ENCODE measurements at regions not wholly inside any gene's neighbourhood (a gene's known extent, or its start where the extent isn't known, plus 50 kb on each side); places are given as distances from the start of the nearest gene placed in this dataset.

DNA sequence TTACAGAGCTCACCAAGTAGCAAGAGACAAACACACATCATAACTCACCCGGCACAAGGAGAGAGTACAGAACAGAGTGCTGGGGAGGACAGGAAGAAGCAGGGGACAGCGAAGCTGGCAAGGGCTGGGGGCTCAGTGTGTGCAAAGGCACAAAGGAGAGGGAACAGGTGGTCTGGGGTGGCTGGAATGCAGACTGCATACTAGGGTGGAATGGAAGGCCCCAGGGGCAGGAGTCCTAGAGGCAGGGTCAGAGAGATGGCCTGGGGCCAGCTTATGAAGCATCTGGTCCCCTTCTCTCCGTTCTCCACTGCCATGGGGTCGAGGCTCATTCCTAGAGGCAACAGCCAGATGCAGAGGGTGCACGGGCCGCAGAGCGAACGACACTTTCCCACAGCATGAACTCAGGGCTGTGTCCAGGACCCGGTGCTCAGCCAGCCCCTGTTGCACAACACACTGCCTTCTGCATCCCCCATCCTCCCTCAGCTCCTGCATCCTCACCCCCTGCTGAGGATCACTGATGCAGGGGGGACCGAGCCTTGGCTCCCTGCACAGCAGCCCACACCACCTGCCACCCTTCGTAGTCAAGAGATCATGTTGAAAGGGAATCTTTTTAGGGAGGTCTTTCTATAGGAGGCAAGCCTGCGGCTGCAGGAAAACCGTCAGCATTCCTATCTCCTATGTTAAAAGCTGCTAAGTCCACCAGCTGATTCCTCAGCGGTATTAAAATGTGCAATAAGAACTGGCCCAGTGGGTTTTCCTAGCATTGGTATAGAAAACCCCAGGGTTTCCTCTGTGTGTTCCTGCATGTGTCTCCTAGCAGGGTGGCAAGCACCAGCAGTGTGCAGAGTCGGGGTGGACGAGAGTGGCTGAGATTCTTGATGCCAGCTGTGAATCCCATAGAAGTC, 293.5 kb downstream of the UACA start:
- no peak for DNase-seq

DNA sequence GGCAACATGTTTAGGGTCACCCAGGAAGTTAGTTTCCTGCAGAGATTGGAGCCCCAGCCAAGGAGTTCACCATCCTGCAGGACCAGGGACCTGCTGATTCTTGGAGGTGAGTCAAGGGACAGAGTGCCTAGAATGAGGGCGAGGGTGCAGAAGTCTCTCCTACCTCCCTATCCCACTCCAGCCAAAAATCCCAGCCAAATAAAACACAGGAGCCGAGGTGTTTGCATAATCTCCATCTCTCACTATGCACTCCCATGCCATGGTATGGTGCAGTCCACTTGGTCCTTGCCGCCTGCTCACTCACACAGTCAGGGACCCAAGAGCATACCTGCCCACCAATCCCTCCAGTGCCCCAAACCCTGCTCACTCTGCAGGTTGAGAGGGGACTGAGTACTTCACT, 294.2 kb downstream of the UACA start:
- DNase-seq: no peak

DNA sequence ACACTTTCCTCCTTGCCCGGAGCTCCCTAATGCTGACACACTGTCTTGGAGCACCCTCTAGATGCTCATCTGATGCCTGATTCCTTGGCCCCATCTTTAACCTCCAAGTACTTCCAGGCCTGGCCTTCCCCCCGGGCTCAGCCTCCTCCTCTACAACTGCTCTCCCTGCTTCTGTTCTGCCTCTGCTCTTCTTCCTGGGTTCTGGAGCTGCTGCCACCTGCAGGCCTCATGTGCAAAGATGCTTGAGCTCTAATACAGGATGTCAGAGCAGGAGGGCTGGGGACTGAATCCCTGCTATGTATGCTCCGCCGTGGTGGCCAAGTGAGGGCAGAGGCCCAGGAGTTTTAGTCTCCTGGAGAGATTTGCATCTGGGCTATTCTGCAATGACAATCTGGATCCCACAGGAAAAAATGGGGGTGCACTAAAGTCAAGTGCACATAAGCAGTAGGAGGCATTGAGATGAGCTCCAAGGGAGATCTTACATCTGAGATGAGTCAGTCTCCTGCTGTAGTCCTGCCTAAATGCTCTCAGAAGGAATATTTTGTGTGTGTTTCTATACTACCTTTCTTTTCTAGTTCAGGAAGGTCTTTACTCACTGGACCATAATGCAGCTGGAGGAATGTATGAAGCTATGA, 296.3 kb downstream of the UACA start:
- DNase-seq: peak; percentile 86

DNA sequence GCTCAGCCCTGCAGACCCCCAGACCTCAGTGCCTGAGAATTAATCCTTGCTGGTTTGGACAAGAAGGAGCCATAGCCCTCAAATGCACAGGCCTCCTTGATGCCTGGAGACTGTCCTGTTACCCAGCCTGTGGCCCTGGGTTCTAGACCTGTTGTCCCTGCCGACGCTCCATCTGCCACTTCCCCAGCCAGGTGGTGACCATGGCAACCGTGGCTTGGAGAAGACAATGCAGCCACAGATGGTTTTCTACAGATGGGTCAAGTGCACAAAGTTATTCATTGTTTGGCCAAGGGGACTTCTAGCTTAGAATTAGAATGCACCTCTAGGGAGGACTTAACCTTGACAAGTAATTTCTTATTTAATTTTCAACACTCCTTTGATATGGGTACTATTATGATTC, 297.1 kb downstream of the UACA start:
- no peak for DNase-seq

DNA sequence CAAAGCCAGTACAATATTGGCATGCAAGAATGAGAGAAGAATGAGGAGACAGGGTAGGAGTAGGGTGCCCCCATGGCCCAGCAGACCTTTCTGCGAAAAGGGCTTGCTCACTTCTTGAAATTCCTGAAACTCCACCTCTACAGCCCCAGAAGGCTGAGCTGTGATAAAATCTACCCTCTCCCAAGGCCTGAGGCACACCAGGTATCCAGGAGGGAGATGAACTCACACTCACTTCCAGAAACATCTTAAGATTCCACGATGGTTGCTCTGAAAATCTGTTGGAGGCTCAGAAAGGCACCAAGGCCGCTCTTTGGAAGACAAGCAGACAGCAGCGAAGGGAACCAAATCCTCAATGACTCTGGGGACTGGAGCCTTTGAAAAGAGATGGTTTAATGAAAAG, 297.5 kb downstream of the UACA start:
- DNase-seq: no peak

DNA sequence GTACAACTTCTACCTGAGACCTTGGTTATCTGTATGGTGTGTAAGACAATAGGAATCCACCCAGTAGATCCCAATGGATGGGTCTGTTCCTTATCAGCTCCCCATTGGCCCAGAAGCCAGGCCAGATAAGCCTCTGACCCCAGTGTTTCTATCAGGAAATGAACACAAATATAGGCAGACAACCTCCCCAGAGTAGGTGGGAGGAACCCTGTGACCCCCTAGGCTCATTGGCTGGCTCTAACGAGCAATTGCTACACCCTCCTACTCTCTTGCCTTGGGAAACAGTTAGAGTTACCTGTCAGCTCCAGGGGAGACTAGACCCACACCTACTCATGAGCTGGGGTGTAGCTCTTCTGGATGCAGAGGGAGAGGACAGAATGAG, 299.9 kb downstream of the UACA start:
- DNase-seq: peak; percentile 87

DNA sequence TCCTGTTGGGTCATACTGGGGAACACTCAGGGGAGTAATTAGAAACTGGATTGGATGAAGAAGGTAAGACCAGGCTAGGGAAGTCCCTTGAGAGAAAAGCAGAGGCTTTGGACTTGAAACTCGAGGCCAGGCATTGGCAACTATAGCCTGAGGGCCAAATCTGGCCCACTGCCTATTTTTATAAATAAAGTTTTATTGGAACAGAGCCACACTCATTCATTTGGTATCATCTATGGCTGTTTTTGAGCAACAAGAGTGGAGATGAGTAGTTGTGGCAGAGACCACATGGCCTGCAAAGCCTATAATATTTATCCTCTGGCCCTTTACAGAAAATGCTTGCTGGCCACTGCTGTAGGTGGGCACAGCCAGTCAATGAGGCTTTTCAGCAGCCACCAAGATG, 301.4 kb downstream of the UACA start:
- no peak for DNase-seq

DNA sequence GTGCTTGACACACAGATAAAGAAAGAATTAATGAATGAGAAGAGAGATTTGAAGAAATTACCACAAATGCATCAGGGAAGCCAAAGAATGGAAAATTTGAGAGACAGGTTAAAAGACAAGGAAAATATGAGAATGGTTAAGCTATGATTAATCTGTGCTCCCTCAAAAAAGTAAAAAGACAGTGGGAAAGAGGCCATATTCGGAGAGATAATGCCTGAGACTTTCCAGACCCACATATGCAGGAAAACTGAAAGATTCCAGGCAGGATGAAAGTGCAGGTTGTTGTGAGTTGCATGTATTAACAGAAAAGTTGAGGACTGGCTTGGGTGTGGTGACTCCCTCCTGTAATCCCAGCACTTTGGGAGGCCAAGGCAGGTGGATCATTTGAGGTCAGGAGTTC, 302.3 kb downstream of the UACA start:
- DNase-seq: no peak

DNA sequence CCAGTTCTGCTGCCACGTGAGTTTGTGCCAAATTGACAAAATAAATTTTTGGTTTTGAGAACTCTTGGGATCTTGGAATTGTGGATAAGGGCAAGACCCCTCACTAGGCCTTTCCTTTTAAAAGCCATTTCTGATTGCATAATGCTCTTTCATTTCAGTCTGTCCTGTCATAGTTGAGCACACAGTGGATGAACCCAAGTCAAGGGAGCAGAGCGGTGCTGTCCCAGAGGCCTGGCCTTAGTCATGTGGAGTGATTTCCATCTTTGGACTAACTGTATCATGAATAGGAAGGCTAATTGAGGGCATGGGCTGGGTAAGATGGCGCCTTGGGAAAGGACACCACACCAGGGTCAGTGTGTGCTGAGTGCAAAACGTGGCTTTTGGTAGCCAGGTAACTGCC, 304.0 kb downstream of the UACA start:
- DNase-seq: no peak

DNA sequence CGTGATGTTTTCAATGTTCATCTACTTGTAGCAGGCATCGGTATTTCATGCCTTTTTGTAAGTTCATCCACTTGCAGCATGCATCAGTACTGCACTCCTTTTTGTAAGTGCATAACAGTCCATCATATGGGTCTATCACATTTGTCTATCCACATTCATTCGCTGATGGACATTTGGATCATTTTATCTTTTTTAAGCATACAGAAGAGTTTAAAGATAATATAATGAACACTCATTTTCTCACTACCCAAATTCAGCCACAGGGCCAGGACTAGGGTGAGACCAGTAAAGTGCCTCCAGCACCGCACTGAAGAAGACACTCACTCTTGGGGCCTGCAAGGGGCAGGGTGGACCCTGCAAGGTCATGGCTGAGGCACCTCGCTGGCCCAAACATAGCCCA, 309.6 kb downstream of the UACA start:
- DNase-seq: peak; percentile 56

DNA sequence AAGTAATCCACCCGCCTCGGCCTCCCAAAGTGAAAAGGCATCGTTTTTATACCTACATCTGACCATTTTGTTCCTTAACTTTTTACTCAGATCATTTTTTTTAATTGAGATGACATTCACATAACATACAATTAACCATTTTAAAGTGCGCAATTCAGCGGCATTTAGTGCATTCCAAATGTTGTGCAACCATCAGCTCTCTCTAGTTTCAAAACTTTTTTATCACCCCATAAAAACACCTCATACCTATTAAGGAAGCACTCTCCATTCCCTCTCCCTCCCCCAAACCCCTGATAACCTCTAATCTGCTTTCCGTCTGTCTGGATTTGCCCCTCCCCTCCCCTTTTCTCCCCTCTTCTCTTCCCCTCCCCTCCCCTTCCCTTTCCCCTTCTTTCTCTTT, 310.1 kb downstream of the UACA start:
- no peak for DNase-seq

DNA sequence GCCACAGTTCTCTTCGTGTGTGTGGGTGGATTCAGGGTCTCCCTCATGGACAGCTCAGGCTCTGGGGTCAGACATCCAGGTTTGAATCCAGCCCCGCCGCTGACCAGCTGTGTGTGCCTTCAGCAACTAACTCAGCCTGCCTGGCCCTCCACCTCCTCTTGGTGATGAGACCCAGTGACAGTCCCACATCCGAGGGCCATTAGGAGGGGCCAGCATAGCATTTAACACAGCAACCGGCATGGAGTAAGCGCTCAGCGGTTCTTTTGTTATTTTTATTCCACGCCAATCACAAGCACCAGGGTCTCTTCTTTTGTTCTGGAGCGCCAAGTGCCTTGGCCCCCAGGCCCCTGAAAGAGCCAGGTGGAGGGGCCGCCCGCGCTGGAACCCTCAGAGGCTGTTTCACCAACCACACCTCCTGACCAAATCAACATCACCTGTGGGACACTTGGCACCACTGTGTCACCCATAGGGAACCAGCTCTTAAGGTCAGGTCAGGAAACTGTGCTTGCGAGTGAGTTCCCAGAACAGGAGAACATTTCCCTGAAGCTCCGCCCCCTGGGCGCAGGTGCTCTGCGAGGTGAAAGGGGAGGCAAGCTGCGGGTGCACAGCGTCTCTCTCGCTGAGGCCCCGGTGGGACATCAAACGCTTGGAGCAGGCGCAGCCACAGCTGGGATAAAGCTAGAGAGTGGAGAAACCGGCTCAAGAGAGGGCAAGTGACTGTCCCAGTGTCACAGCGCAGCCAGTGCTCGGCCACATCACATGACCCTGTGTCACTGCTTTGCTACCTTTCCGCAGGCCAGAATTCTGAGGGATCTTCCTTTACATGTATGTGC, 311.3 kb downstream of the UACA start:
- no peak for DNase-seq

DNA sequence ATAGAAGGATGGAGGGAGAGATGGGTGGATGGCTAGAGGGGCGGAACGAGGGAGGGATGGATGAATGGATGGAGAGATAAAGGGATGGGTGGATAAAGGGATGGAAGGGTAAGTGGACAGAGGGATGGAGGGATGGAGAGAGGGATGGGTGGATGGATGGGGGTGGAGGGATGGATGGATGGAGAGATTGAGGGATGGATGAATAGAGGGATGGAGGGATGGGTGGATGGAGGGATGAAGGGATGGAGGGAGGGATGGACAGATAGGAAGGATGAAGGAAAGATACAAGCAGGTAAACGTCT, 313.3 kb downstream of the UACA start:
- DNase-seq: no peak

DNA sequence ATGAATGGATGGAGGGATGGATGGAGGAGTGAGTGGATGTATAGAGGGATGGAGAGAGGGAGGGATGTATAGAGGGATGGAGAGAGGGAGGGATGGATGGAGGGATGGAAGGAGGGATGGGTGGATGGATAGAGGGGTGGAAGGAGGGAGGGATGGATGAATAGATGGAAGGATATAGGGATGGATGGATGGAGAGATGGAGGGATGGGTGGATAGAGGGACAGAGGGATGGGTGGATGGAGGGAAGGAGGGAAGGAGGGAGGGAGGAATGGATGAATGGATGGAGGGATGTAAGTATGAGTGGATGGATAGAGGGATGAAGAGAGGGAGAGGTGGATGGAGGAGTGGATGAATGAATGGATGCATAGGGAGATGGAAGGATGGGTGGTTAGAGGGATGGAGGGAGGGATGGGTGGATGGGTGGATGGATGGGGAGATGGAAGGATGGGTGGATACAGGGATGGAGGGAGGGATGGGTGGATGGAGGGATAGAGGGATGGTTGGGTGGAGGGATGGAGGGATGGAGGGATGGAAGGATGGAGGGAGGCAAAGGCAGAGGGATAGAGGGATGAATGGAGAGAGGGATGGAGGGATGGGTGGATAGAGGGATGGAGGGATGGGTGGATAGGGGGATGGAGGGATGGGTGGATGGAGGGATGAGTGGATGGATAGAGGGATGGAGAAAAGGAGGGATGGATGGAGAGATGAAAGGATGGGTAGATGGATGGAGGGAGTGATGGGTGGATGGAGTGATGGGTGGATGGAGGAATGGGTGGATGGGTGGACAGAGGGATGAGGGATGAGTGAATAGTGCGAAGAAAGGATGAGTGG, 313.8 kb downstream of the UACA start:
- no peak for DNase-seq

DNA sequence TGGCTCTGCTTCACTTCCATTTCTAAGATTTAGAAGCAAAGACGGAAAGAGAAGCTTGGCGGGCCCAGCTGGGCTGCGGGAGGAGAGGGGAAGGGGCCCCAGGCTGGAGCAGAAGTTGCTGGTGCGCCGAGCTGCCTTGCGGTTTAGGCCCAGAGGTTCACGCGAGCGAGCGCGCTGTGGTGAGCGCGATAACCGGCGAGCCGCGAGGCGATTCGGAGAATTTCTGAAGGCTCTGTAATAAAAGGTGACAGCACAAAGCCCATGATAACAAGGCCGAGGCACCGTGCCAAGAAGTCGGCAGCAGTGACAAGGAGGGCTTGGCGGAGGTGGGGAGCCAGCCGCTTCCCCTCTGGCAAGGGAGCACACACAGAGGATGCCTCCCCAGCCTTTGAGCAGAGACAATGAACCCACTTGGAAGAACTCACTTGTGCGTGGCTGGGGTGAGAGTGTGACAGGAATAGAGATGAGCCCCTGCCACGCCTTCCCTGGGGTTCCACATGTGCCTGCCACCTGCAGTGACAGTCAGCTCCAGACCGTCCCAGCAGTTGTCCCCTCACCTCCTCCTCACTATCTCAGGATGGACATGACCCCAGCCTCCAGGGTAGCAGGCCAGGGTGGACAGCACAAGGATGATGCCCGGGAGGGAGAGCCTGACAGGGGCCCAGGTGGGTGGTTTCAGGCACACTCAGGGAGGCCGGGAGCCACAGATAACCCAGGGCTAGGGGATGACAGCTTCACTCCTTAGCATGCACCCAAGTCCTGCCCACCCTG, 315.2 kb downstream of the UACA start:
- peak; percentile 99 for DNase-seq

DNA sequence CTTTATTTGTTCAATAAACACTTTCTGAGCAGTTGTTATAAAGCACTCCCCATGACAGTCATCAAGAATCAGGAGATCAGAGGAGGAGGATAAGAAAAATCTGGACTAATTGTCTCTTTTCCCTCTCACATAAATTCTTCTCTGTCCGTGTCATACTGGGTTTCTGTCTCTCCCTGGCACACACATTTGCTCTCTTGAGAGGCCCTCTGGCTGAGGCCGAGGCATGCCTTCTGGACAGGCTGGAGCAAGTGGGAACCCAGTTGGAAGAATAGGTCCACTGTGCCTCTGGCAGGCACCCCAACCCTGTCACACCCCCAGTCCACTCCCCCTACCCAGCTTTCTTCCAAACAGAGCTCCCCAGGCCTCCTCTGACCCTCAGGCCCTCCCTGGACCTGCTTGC, 315.8 kb downstream of the UACA start:
- DNase-seq: peak; percentile 44

DNA sequence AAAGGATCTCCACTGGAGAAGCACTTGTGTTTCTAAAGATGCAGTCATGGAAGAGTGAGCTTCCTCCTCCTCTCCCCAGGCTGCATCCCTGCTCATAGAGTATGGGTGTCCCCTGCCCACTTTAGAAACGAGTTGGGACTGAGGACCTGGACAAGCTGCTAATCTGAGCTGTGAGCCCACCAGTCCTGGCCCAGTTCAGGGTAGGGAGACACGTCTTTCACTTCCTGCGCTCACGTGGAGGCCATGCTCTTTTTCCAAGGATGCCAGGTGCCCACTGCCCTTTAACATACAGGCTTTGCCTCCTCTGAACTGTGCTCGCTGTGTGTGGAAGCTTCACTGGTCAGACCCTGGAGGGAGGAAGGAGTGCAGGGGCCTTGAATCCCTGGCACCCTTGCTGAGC, 316.3 kb downstream of the UACA start:
- no peak for DNase-seq

DNA sequence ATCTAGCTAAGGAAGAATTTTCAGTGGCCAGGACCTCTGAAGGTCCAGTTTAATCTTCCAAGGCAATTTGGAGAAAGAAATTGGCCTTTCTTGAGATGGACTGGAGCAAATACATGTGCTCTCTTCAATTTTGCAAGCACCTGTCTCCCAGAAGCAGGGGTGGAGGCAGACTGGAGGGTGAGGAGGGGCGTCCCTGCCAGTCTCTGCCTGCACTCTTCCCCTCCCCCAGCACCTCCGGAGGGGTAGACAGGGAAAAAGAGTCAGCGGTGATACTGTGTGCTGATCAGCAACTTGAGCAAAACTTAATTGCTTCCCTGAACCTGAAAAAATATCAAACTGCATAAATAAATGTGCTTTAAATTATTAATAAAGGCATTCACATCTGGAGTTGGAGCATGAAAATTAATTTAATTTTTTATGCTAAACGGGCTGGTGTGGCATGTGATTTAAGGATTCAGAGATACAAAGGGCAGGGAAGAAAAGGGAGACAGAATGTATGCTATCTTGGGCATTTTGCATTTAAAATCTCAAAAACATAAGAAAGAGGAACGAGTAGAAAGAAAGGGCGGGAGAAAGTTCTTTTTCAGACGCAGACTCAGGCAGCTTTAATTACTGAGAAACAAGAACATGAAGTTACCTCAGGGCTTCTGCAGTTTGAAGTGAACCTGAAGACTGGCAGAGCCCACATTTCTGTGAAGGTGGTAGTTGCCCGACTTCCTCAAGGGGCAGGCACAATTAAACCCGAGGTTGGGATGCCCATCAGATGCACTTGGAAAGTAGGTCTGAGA, 319.7 kb downstream of the UACA start:
- peak; percentile 40 for DNase-seq

DNA sequence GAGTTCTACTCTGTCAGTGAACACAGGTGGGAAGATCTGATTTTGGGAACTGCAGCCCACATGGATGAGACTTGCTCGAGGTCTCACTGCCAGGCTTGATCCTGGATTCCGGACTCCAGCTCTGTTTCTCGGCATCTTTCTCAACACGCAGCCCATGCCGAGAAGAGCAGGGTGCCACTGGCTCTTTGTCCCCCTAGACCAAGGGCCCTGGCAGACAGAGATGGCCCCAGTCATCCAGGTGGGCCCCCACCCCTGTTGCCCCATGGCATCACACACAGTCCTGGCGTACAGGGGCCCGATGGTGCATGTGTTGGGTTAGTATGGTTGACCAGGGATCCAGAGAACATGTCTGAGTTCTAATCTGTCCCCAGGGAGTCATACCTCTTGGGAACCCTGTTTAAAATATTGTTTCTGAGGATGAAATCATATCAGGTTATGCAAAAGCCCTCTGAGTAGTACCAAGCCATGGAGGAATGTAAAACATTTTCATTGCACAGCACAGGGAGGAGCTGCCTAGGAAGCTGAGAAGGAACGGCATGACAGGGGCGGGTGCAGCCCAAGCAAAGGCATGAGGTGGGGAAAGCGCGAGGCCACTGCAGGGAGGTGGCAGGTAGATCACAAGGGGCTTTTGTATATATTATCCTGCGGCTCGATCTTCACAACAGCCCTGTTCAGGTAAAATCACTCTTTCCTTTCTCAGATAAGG, 320.6 kb downstream of the UACA start:
- DNase-seq: no peak

DNA sequence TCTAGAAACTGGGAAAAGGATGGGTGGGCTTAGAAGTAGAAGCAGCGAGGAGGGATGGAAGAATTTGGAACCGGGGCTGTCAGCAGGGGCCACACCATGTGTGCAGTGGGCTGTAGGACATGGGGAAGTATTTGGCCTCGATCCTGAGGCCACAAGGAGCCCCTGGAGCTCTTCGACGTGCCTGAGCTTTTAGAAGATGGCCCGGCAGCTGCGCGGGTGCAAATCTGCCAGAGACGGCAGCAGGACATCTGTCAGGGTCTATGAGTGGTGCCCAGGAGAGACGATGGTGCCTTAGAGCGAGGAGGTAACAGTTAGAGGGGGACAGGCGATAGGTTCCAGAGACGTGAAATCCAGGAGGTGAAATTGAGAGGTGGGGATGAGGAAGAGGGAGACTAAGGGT, 321.1 kb downstream of the UACA start:
- no peak for DNase-seq
